ENCODE measurements at regions not wholly inside any gene's neighbourhood (a gene's known extent, or its start where the extent isn't known, plus 50 kb on each side); places are given as distances from the start of the nearest gene placed in this dataset.

- TF ChIP-seq EZH2 (IDR thresholded peaks at IDR 0.05; ENCODE audit: insufficient read depth, low read length) (no peak), CTCF (IDR thresholded peaks at IDR 0.05; ENCODE audit: insufficient read depth, low read depth, low read length) (no peak)
Observed at GRCh38 chr5:152694231-152694630, 289.2 kb upstream of the NMUR2 start.

All from astrocyte (in vitro differentiated cells and primary cell).